SK-N-SH treated with all-trans-retinoic acid at 6 μM for 48 hours (cell line): ENCODE measurements at regions not wholly inside any gene's neighbourhood (a gene's known extent, or its start where the extent isn't known, plus 50 kb on each side); places are given as distances from the start of the nearest gene placed in this dataset.

Experiments
- ARNTL ChIP-seq: fragments of 450-650 bp; formaldehyde crosslinking; IDR thresholded peaks from 2 replicates; pipeline ENCODE4 v1.5.0; 2020; ENCODE audit warnings: low read depth, mild to moderate bottlenecking, moderate library complexity, borderline replicate concordance
- CSDC2 ChIP-seq: fragments of 250-450 bp; sonication (Bioruptor Pico); IDR thresholded peaks from 2 replicates; pipeline ENCODE4 v1.5.0; 2020; ENCODE audit warnings: mild to moderate bottlenecking, moderate library complexity
- POU6F1 ChIP-seq: fragments of 250-450 bp; sonication (Bioruptor Pico); IDR thresholded peaks from 2 replicates; pipeline ENCODE4 v1.8.0; 2021; ENCODE audit warnings: low read depth, mild to moderate bottlenecking, moderate library complexity, borderline replicate concordance
- RARB ChIP-seq: fragments of 250-450 bp; sonication (Bioruptor Pico); IDR thresholded peaks from 2 replicates; pipeline ENCODE4 v1.8.0; 2021; ENCODE audit warnings: mild to moderate bottlenecking, moderate library complexity
- TCF4 ChIP-seq: fragments of 250-450 bp; sonication (Bioruptor Pico); IDR thresholded peaks from 2 replicates; pipeline ENCODE4 v1.8.0; 2021; ENCODE audit warnings: mild to moderate bottlenecking, moderate library complexity, borderline replicate concordance
- ZFP3 ChIP-seq: fragments of 250-450 bp; sonication (Bioruptor Pico); IDR thresholded peaks from 2 replicates; pipeline ENCODE4 v1.5.0; 2020; ENCODE audit warnings: mild to moderate bottlenecking, moderate library complexity
- ZFP30 ChIP-seq: fragments of 450-650 bp; formaldehyde crosslinking; IDR thresholded peaks from 2 replicates; pipeline ENCODE4 v1.5.0; 2022; ENCODE audit warnings: mild to moderate bottlenecking, moderate library complexity

GRCh38 chr12:88342251-88342806, 200.2 kb downstream of the TMTC3 start:
- TF ChIP-seq ZFP30 (no peak), ARNTL (no peak), ZFP3 (CRISPR knock-in tag) (no peak), RARB (CRISPR knock-in tag) (no peak), POU6F1 (no peak), CSDC2 (no peak), TCF4 (CRISPR knock-in tag) (no peak)
